ENCODE measurements at regions not wholly inside any gene's neighbourhood (a gene's known extent, or its start where the extent isn't known, plus 50 kb on each side); places are given as distances from the start of the nearest gene placed in this dataset.

- no peak for DNase-seq
Measured at GRCh38 chr2:107392241-107392704, 434.4 kb upstream of the RGPD4 start.

- no peak for DNase-seq
Measured at GRCh38 chr2:107393516-107393915, 433.2 kb upstream of the RGPD4 start.

- DNase-seq = no peak
Measured at GRCh38 chr2:107398683-107399082, 428.0 kb upstream of the RGPD4 start.

GRCh38 chr2:107402330-107402729 lies 424.4 kb upstream of the RGPD4 start:
- no peak for DNase-seq

GRCh38 chr2:107405261-107405660 lies 421.4 kb upstream of the RGPD4 start:
- no peak for DNase-seq

GRCh38 chr2:107407017-107407416 lies 419.7 kb upstream of the RGPD4 start:
- no peak for DNase-seq

GRCh38 chr2:107407974-107408373 lies 418.7 kb upstream of the RGPD4 start:
- no peak for DNase-seq

GRCh38 chr2:107411267-107411666 lies 415.4 kb upstream of the RGPD4 start:
- no peak for DNase-seq

- no peak for DNase-seq
Measured at GRCh38 chr2:107412209-107412904, 414.3 kb upstream of the RGPD4 start.

- no peak for DNase-seq
Measured at GRCh38 chr2:107412981-107413380, 413.7 kb upstream of the RGPD4 start.

- DNase-seq = no peak
Measured at GRCh38 chr2:107414376-107414775, 412.3 kb upstream of the RGPD4 start.

GRCh38 chr2:107418708-107419107 lies 408.0 kb upstream of the RGPD4 start:
- DNase-seq = no peak

- no peak for DNase-seq
Measured at GRCh38 chr2:107419191-107419590, 407.5 kb upstream of the RGPD4 start.

- no peak for DNase-seq
Measured at GRCh38 chr2:107428781-107429180, 397.9 kb upstream of the RGPD4 start.

GRCh38 chr2:107430006-107430405 lies 396.7 kb upstream of the RGPD4 start:
- no peak for DNase-seq

GRCh38 chr2:107430596-107431266 lies 396.0 kb upstream of the RGPD4 start:
- DNase-seq = no peak

- DNase-seq = no peak
Measured at GRCh38 chr2:107436281-107436680, 390.4 kb upstream of the RGPD4 start.

- no peak for DNase-seq
Measured at GRCh38 chr2:107437265-107437664, 389.4 kb upstream of the RGPD4 start.

- no peak for DNase-seq
Measured at GRCh38 chr2:107437807-107438206, 388.9 kb upstream of the RGPD4 start.

- no peak for DNase-seq
Measured at GRCh38 chr2:107448160-107448559, 378.5 kb upstream of the RGPD4 start.

GRCh38 chr2:107461301-107461700 lies 365.4 kb upstream of the RGPD4 start:
- DNase-seq = no peak

GRCh38 chr2:107462181-107462580 lies 364.5 kb upstream of the RGPD4 start:
- DNase-seq = no peak

- DNase-seq = no peak
Measured at GRCh38 chr2:107466241-107466640, 360.5 kb upstream of the RGPD4 start.

GRCh38 chr2:107466984-107467773 lies 359.5 kb upstream of the RGPD4 start:
- DNase-seq = no peak

All from activated CD4-positive, alpha-beta T cell treated with anti-CD3 and anti-CD28 coated beads, Interleukin-2, Interleukin-6, amounts not matched to agents 100 ng/mL and 50 ng/mL, durations not matched to agents 16 hours and 8 hours (primary cell).